IMR-90 (cell line): ENCODE measurements at regions not wholly inside any gene's neighbourhood (a gene's known extent, or its start where the extent isn't known, plus 50 kb on each side); places are given as distances from the start of the nearest gene placed in this dataset.

Source experiments
- ATAC-seq: fragments of 200-7000 bp; cut with Tn5 transposase; 2 replicates; pipeline ENCODE4 v1.9.1; 2020; ENCODE audit warnings: low read depth, mild to moderate bottlenecking, moderate library complexity
- BruUV-seq: library from RNA; stranded (reverse); fragments of 400-500 nt; replicated peaks from 2 replicates; lab custom pipeline; 2021; lab: Mats Ljungman, UMichigan
- CTCF ChIA-PET: fragments of 300-600 bp; formaldehyde crosslinking; extraction: SDS; loops from one replicate; lab custom pipeline; 2021; ENCODE audit warnings: antibody characterized with exemption; lab: Yijun Ruan, JAX
- POLR2A ChIA-PET: fragments of 300-600 bp; sonication (Branson Sonifier 250); formaldehyde crosslinking; loops from one replicate; lab custom pipeline; 2022; ENCODE audit warnings: antibody characterized with exemption; ENCODE audit not compliant: unreplicated experiment; lab: Charles Lee
- DNase-seq: peaks from one replicate; pipeline ENCODE4 v3.0.0; 2013
- H2AFZ ChIP-seq: replicated peaks from 2 replicates; pipeline ENCODE3; 2013; ENCODE audit warnings: low read length, mild to moderate bottlenecking; ENCODE audit not compliant: poor library complexity
- H2AK5ac ChIP-seq: 2 replicates; pipeline ENCODE4 v1.6.1; 2013; ENCODE audit warnings: low read depth, low read length, inconsistent platforms
- H2AK9ac ChIP-seq: replicated peaks from 2 replicates; pipeline ENCODE3; 2013; ENCODE audit warnings: mild to moderate bottlenecking, low read depth, low read length, moderate library complexity; ENCODE audit not compliant: poor library complexity
- H2BK120ac ChIP-seq: 2 replicates; pipeline ENCODE4 v1.6.1; 2013; ENCODE audit warnings: low read depth, low read length, inconsistent platforms
- H2BK15ac ChIP-seq: 3 replicates; pipeline ENCODE4 v1.6.1; 2013; ENCODE audit warnings: low read depth, low read length, inconsistent platforms
- H2BK20ac ChIP-seq: 2 replicates; pipeline ENCODE4 v1.6.1; 2013; ENCODE audit warnings: low read depth, mild to moderate bottlenecking, inconsistent platforms, low read length, moderate library complexity
- H2BK5ac ChIP-seq: 2 replicates; pipeline ENCODE4 v1.6.1; 2013; ENCODE audit warnings: mild to moderate bottlenecking, low read depth, low read length, inconsistent platforms; ENCODE audit not compliant: poor library complexity, severe bottlenecking
- H3K14ac ChIP-seq: replicated peaks from 2 replicates; pipeline ENCODE4 v1.6.1; 2013; ENCODE audit warnings: low read depth, low read length, inconsistent platforms
- H3K18ac ChIP-seq: 2 replicates; pipeline ENCODE4 v1.6.1; 2013; ENCODE audit warnings: low read depth, low read length, control low read depth
- H3K23ac ChIP-seq: 2 replicates; pipeline ENCODE4 v1.6.1; 2013; ENCODE audit warnings: low read depth, low read length, inconsistent platforms
- H3K27ac ChIP-seq: 2 replicates; pipeline ENCODE4 v1.5.1; 2013; ENCODE audit warnings: mild to moderate bottlenecking, control low read depth, low read length; ENCODE audit not compliant: insufficient read depth
- H3K27me3 ChIP-seq: 2 replicates; pipeline ENCODE4 v1.6.1; 2013; ENCODE audit warnings: low read length; ENCODE audit not compliant: control insufficient read depth, insufficient read depth
- H3K36me3 ChIP-seq: 2 replicates; pipeline ENCODE4 v1.6.1; 2013; ENCODE audit warnings: low read length, mixed read lengths; ENCODE audit not compliant: control insufficient read depth, insufficient read depth
- H3K4ac ChIP-seq: 2 replicates; pipeline ENCODE4 v1.6.1; 2013; ENCODE audit warnings: low read depth, low read length, inconsistent platforms
- H3K4me1 ChIP-seq: 2 replicates; pipeline ENCODE4 v1.6.1; 2013; ENCODE audit warnings: low read length, mixed read lengths; ENCODE audit not compliant: control insufficient read depth, insufficient read depth
- H3K4me2 ChIP-seq: 2 replicates; pipeline ENCODE4 v1.6.1; 2013; ENCODE audit warnings: low read depth, mild to moderate bottlenecking, control low read depth, low read length, moderate library complexity
- H3K4me3 ChIP-seq: 2 replicates; pipeline ENCODE4 v1.5.1; 2013; ENCODE audit warnings: low read depth, mild to moderate bottlenecking, control low read depth, low read length, moderate library complexity; ENCODE audit not compliant: insufficient read depth
- H3K56ac ChIP-seq: 2 replicates; pipeline ENCODE4 v1.6.1; 2013; ENCODE audit warnings: low read length, inconsistent platforms; ENCODE audit not compliant: insufficient read depth; ENCODE audit errors: extremely low read depth
- H3K79me1 ChIP-seq, 2 experiments: 2 replicates each; pipeline ENCODE4 v1.6.1; 2013; ENCODE audit warnings: low read length in 2 of 2, inconsistent platforms in 1 of 2, low read depth in 1 of 2
- H3K9ac ChIP-seq: 2 replicates; pipeline ENCODE4 v1.6.1; 2013; ENCODE audit warnings: low read depth, low read length, control low read depth
- H3K9me1 ChIP-seq: 2 replicates; pipeline ENCODE4 v1.6.1; 2013; ENCODE audit warnings: low read length, inconsistent platforms; ENCODE audit not compliant: insufficient read depth
- H3K9me3 ChIP-seq: 2 replicates; pipeline ENCODE4 v1.6.1; 2013; ENCODE audit warnings: low read length; ENCODE audit not compliant: control insufficient read depth, insufficient read depth
- H4K20me1 ChIP-seq: 2 replicates; pipeline ENCODE4 v1.6.1; 2013; ENCODE audit warnings: low read length, inconsistent platforms; ENCODE audit not compliant: insufficient read depth
- H4K5ac ChIP-seq: 2 replicates; pipeline ENCODE4 v1.6.1; 2013; ENCODE audit warnings: mild to moderate bottlenecking, low read depth, low read length, control low read depth
- H4K8ac ChIP-seq, 2 experiments: 2 replicates each; pipeline ENCODE4 v1.6.1; 2013; ENCODE audit warnings: low read depth in 2 of 2, low read length in 2 of 2, control low read depth in 1 of 2, inconsistent platforms in 1 of 2
- H4K91ac ChIP-seq: 2 replicates; pipeline ENCODE4 v1.6.1; 2013; ENCODE audit warnings: low read depth, low read length, inconsistent platforms; ENCODE audit not compliant: insufficient read depth
- BHLHE40 ChIP-seq: fragments of 150-350 bp; IDR thresholded peaks from 2 replicates; pipeline ENCODE4 v1.6.1; 2016; ENCODE audit warnings: mild to moderate bottlenecking, low read depth, low read length
- ELK1 ChIP-seq: fragments of 150-350 bp; IDR thresholded peaks from 2 replicates; pipeline ENCODE4 v1.6.1; 2016; ENCODE audit warnings: low read depth, mild to moderate bottlenecking, low read length, moderate library complexity, borderline replicate concordance
- FOS ChIP-seq: fragments of 150-350 bp; IDR thresholded peaks from 2 replicates; pipeline ENCODE4 v1.6.1; 2016; ENCODE audit warnings: low read depth, low read length
- NFE2L2 ChIP-seq: fragments of 150-350 bp; IDR thresholded peaks from 2 replicates; pipeline ENCODE4 v1.6.1; 2016; ENCODE audit warnings: low read depth, mild to moderate bottlenecking, low read length
- POLR2A ChIP-seq: IDR thresholded peaks from 2 replicates; pipeline ENCODE4 v1.6.1; 2012; ENCODE audit warnings: mild to moderate bottlenecking, low read depth, low read length
- RAD21 ChIP-seq: IDR thresholded peaks from 2 replicates; pipeline ENCODE4 v1.6.1; 2012; ENCODE audit warnings: low read length, improper control_type of control experiment
- RFX5 ChIP-seq: IDR thresholded peaks from 2 replicates; pipeline ENCODE4 v1.8.0; 2012; ENCODE audit warnings: low read depth, mild to moderate bottlenecking, low read length, moderate library complexity
- WGBS, 2 experiments: methylation state at CpG; one replicate each; pipeline versions ENCODE4 v1.1.5 to v1.1.7; 2013; ENCODE audit warnings: missing lambda C conversion rate in 2 of 2; ENCODE audit not compliant: insufficient read length in 1 of 2; ENCODE audit errors: extremely low coverage in 2 of 2; 5-methylcytosine and 5-hydroxymethylcytosine counted together
- dilution Hi-C: fragments of 300-500 bp; cut with HindIII; formaldehyde crosslinking; loops from one replicate; pipeline ENCODE4 v1.14.3; 2018; ENCODE audit warnings: low sequenced_read_pairs; ENCODE audit not compliant: unreplicated experiment
- in situ Hi-C: fragments of 300-500 bp; cut with MboI; formaldehyde crosslinking; loops from 3 replicates; pipeline ENCODE4 v1.14.3; 2019; ENCODE audit warnings: low sequenced_read_pairs, inconsistent platforms, mixed read lengths
- intact Hi-C: fragments of 100-400 bp; cut with micrococcal nuclease; formaldehyde crosslinking; loops from 2 replicates; pipeline ENCODE4 v1.10.0; 2022

GRCh38 chr19:30757104-30757836, 385.1 kb downstream of the ZNF536 start:
- no peaks in the 10 kb centered on the region for H3K27me3 ChIP-seq
- H2BK120ac ChIP-seq = no peak overlapping the region
- ATAC-seq (no peak), DNase-seq (no peak)
- H3K9ac ChIP-seq = no peak overlapping the region
- no peak overlapping the region for H2AFZ ChIP-seq
- H2BK15ac ChIP-seq = no peak overlapping the region
- no peak overlapping the region for H4K91ac ChIP-seq
- no peak overlapping the region for H4K8ac ChIP-seq
- H3K23ac ChIP-seq = no peak overlapping the region
- H3K9me1 ChIP-seq = no peaks in the 10 kb centered on the region
- ChIA-PET POLR2A (no interaction called here), CTCF (no interaction called here)
- H3K18ac ChIP-seq = no peak overlapping the region
- in situ Hi-C loops (no loop called here), intact Hi-C loops (no loop called here), dilution Hi-C loops (no loop called here)
- no peak for TF ChIP-seq RAD21
- TF ChIP-seq POLR2A = no peak
- no peak for TF ChIP-seq BHLHE40
- no peak for TF ChIP-seq NFE2L2
- TF ChIP-seq ELK1 = no peak
- no peak for TF ChIP-seq FOS
- TF ChIP-seq RFX5 = no peak
- no peaks in the 10 kb centered on the region for H3K36me3 ChIP-seq
- no peak overlapping the region for H3K4me3 ChIP-seq
- H3K4ac ChIP-seq = no peak overlapping the region
- WGBS, 2 experiments = no CpG with 5 or more reads among the region's 10 CpGs
- no peaks in the 10 kb centered on the region for H3K9me3 ChIP-seq
- H3K14ac ChIP-seq = no peak overlapping the region
- H4K20me1 ChIP-seq = no peaks in the 10 kb centered on the region
- no TSS peak for BruUV-seq
- no peak overlapping the region for H3K27ac ChIP-seq
- H3K56ac ChIP-seq = no peak overlapping the region
- H2AK5ac ChIP-seq = no peak overlapping the region
- H4K5ac ChIP-seq = no peak overlapping the region
- H2BK5ac ChIP-seq = no peak overlapping the region
- H3K4me1 ChIP-seq = no peaks in the 10 kb centered on the region
- H2BK20ac ChIP-seq = no peak overlapping the region
- H2AK9ac ChIP-seq = no peak overlapping the region
- no peaks in the 10 kb centered on the region for H3K79me1 ChIP-seq
- H3K4me2 ChIP-seq = no peak overlapping the region
